ENCODE measurements at regions not wholly inside any gene's neighbourhood (a gene's known extent, or its start where the extent isn't known, plus 50 kb on each side); places are given as distances from the start of the nearest gene placed in this dataset.

- H3K36me3 ChIP-seq (ENCODE audit: control insufficient read depth, insufficient read depth, low read length): no peaks in the 10 kb centered on the region
- in situ Hi-C loops (cut with HindIII; ENCODE audit: low pct_unique_long_range_greater_than_20kb, low sequenced_read_pairs) (no loop called here), intact Hi-C loops (cut with micrococcal nuclease; ENCODE audit: unreplicated experiment) (no loop called here)
- H3K4me1 ChIP-seq (ENCODE audit: control insufficient read depth, insufficient read depth, low read length): no peaks in the 10 kb centered on the region
- ChIA-PET CTCF (no interaction called here), POLR2A (no interaction called here)
- BruUV-seq (replicated peaks): no TSS peak
- TF ChIP-seq POLR2AphosphoS5 (IDR thresholded peaks at IDR 0.05; ENCODE audit: low read depth, low read length) (no peak), SIN3A (IDR thresholded peaks at IDR 0.05; ENCODE audit: borderline replicate concordance, insufficient read depth, low read depth, low read length) (no peak), TCF7L2 (IDR thresholded peaks at IDR 0.05; ENCODE audit: low read depth, low read length) (no peak)
- TF ChIP-seq, protein P1, sequence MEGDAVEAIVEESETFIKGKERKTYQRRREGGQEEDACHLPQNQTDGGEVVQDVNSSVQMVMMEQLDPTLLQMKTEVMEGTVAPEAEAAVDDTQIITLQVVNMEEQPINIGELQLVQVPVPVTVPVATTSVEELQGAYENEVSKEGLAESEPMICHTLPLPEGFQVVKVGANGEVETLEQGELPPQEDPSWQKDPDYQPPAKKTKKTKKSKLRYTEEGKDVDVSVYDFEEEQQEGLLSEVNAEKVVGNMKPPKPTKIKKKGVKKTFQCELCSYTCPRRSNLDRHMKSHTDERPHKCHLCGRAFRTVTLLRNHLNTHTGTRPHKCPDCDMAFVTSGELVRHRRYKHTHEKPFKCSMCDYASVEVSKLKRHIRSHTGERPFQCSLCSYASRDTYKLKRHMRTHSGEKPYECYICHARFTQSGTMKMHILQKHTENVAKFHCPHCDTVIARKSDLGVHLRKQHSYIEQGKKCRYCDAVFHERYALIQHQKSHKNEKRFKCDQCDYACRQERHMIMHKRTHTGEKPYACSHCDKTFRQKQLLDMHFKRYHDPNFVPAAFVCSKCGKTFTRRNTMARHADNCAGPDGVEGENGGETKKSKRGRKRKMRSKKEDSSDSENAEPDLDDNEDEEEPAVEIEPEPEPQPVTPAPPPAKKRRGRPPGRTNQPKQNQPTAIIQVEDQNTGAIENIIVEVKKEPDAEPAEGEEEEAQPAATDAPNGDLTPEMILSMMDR (IDR thresholded peaks at IDR 0.05): no peak
- TF ChIP-seq, protein P2, sequence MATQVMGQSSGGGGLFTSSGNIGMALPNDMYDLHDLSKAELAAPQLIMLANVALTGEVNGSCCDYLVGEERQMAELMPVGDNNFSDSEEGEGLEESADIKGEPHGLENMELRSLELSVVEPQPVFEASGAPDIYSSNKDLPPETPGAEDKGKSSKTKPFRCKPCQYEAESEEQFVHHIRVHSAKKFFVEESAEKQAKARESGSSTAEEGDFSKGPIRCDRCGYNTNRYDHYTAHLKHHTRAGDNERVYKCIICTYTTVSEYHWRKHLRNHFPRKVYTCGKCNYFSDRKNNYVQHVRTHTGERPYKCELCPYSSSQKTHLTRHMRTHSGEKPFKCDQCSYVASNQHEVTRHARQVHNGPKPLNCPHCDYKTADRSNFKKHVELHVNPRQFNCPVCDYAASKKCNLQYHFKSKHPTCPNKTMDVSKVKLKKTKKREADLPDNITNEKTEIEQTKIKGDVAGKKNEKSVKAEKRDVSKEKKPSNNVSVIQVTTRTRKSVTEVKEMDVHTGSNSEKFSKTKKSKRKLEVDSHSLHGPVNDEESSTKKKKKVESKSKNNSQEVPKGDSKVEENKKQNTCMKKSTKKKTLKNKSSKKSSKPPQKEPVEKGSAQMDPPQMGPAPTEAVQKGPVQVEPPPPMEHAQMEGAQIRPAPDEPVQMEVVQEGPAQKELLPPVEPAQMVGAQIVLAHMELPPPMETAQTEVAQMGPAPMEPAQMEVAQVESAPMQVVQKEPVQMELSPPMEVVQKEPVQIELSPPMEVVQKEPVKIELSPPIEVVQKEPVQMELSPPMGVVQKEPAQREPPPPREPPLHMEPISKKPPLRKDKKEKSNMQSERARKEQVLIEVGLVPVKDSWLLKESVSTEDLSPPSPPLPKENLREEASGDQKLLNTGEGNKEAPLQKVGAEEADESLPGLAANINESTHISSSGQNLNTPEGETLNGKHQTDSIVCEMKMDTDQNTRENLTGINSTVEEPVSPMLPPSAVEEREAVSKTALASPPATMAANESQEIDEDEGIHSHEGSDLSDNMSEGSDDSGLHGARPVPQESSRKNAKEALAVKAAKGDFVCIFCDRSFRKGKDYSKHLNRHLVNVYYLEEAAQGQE (IDR thresholded peaks at IDR 0.05; ENCODE audit: insufficient read depth in 1 of 2, low read depth in 2 of 2, low read length in 1 of 2): no peak
- no peaks in the 10 kb centered on the region for H3K9me3 ChIP-seq (ENCODE audit: control insufficient read depth, insufficient read depth, low read depth, low read length)
- no peak overlapping the region for H3K4me3 ChIP-seq (ENCODE audit: low read depth in 2 of 2, low read length in 2 of 2)
- DNase-seq (ENCODE audit: low read depth, low spot score): no peak
- ATAC-seq: no peak
- H3K27ac ChIP-seq (ENCODE audit: low read length): no peak overlapping the region
- H3K27me3 ChIP-seq (ENCODE audit: control insufficient read depth, insufficient read depth, low read length): no peaks in the 10 kb centered on the region
Observed at GRCh38 chr16:77076839-77077238, 114.2 kb upstream of the MON1B start.

DNA sequence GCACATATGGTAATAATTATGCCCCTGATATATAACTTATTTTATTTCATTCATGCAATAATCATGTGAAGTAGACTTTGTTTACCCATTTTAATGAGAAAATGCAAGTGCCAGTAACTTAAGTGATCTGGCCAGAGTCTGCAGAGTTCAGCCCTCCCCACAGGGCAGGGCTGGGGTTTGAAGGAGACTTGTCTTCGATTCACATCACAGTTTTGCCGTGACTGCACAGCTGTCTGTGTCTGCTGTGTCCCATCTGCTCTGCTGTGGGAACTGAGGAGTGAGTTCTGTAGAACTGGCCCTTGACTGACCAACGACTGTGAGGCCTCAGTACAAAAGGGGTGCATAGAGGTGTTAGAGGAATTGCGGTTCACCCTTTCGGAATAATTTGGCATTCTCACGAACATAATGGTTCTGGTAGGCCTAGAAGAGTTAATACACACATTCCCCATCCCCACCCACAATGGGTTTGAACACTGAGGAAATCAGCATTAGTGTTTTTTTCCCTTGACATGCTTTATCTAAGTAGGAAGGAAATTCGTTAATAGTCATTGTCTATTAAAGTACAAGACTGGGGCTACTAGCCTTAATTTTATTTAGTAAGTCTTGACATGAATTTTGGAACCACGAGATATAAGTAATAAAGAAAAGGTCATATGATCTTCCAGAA, 113.6 kb upstream of the MON1B start:
- intact Hi-C loops (cut with micrococcal nuclease; ENCODE audit: unreplicated experiment) (no loop called here), in situ Hi-C loops (cut with HindIII; ENCODE audit: low pct_unique_long_range_greater_than_20kb, low sequenced_read_pairs) (no loop called here)
- H3K9me3 ChIP-seq (ENCODE audit: control insufficient read depth, insufficient read depth, low read depth, low read length): no peaks in the 10 kb centered on the region
- no peak for DNase-seq (ENCODE audit: low read depth, low spot score)
- no peak overlapping the region for H3K27ac ChIP-seq (ENCODE audit: low read length)
- TF ChIP-seq TCF7L2 (IDR thresholded peaks at IDR 0.05; ENCODE audit: low read depth, low read length) (no peak), SIN3A (IDR thresholded peaks at IDR 0.05; ENCODE audit: borderline replicate concordance, insufficient read depth, low read depth, low read length) (no peak), POLR2AphosphoS5 (IDR thresholded peaks at IDR 0.05; ENCODE audit: low read depth, low read length) (no peak)
- TF ChIP-seq, protein P2 (IDR thresholded peaks at IDR 0.05; ENCODE audit: insufficient read depth in 1 of 2, low read depth in 2 of 2, low read length in 1 of 2): no peak
- TF ChIP-seq, protein P1 (IDR thresholded peaks at IDR 0.05): no peak
- H3K4me1 ChIP-seq (ENCODE audit: control insufficient read depth, insufficient read depth, low read length): no peaks in the 10 kb centered on the region
- H3K36me3 ChIP-seq (ENCODE audit: control insufficient read depth, insufficient read depth, low read length): no peaks in the 10 kb centered on the region
- POLR2A ChIA-PET: no interaction called here
- BruUV-seq (replicated peaks): no TSS peak
- CTCF ChIA-PET: no interaction called here
- no peak overlapping the region for H3K4me3 ChIP-seq (ENCODE audit: low read depth in 2 of 2, low read length in 2 of 2)
- no peak for ATAC-seq
- no peaks in the 10 kb centered on the region for H3K27me3 ChIP-seq (ENCODE audit: control insufficient read depth, insufficient read depth, low read length)
